Ascending aorta (tissue), 2 donors: ENCODE measurements at regions not wholly inside any gene's neighbourhood (a gene's known extent, or its start where the extent isn't known, plus 50 kb on each side); places are given as distances from the start of the nearest gene placed in this dataset.

Experiments
- DNase-seq, 2 donors: peaks; one replicate each; pipeline ENCODE4 v3.0.0-alpha.2; 2019; ENCODE audit warnings: low spot score in 2 of 2
- H3K27ac ChIP-seq, 2 donors: fragments of 200-600 bp; sonication (generic); one replicate each; pipeline ENCODE4 v1.5.1; 2016 to 2017; ENCODE audit warnings: mild to moderate bottlenecking in 1 of 2
- H3K27me3 ChIP-seq: fragments of 200-600 bp; sonication (generic); one replicate; pipeline ENCODE4 v1.5.1; 2017
- H3K36me3 ChIP-seq, 2 donors: fragments of 200-600 bp; sonication (generic); one replicate each; pipeline ENCODE4 v1.5.1; 2016
- H3K4me1 ChIP-seq, 2 donors: fragments of 200-600 bp; sonication (generic); one replicate each; pipeline ENCODE4 v1.5.1; 2016 to 2017; ENCODE audit warnings: mild to moderate bottlenecking in 1 of 2
- H3K4me3 ChIP-seq, 2 donors: fragments of 200-600 bp; sonication (generic); one replicate each; pipeline ENCODE4 v1.5.1; 2016 to 2017; ENCODE audit warnings: mild to moderate bottlenecking in 1 of 2
- H3K9me3 ChIP-seq, 2 donors: fragments of 200-600 bp; sonication (generic); one replicate each; pipeline ENCODE4 v1.5.1; 2016
- CTCF ChIP-seq, 3 experiments: fragments of 200-600 bp in 2 of 3; fragments of 450-650 bp in 1 of 3; sonication (generic) in 2 of 3; IDR thresholded peaks; one replicate each; pipeline ENCODE4 v1.5.1; 2016 to 2019; ENCODE audit warnings: antibody characterized with exemption in 3 of 3, mild to moderate bottlenecking in 1 of 3, moderate library complexity in 1 of 3
- intact Hi-C: fragments of 100-400 bp; cut with DNase I; formaldehyde crosslinking; loops from one replicate; pipeline ENCODE4 v1.15.1; 2023

DNA sequence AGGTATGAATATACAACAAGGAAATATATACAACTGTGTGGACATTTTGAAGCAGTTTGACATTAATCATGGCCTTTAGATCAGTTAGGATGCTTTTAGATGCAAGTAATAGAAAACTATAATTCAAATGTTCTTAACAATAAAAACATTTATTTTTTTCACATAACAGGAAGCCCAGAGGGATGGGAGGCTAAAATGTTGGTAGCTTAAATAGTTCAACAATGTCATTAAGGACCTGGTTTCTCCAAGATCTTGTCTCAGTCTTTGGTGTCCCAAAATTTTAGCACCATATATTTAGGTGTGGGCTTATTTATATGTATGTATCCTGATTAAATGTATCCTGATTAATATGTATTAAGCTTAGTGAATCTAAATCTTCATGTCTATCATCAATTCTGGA is 292.4 kb downstream of the NUAK1 start:
- no peak for DNase-seq
- H3K36me3 ChIP-seq, result no peaks in the 10 kb centered on the region
- no peaks in the 10 kb centered on the region for H3K27me3 ChIP-seq
- no peak overlapping the region for H3K27ac ChIP-seq
- H3K4me1 ChIP-seq, result no peaks in the 10 kb centered on the region
- H3K9me3 ChIP-seq, result no peaks in the 10 kb centered on the region
- intact Hi-C loops, result no loop called here
- TF ChIP-seq CTCF (IDR thresholded peaks at IDR 0.05), result no peak
- H3K4me3 ChIP-seq, result no peak overlapping the region

GRCh38 chr12:105847068-105847467 is 291.7 kb downstream of the NUAK1 start:
- Histone ChIP-seq H3K36me3 (no peaks in the 10 kb centered on the region), H3K4me3 (no peak overlapping the region), H3K4me1 (no peaks in the 10 kb centered on the region), H3K27ac (no peak overlapping the region), H3K9me3 (no peaks in the 10 kb centered on the region), H3K27me3 (no peaks in the 10 kb centered on the region)
- intact Hi-C loops, result no loop called here
- no peak for TF ChIP-seq CTCF (IDR thresholded peaks at IDR 0.05)
- DNase-seq, result no peak

- Histone ChIP-seq H3K36me3 (no peaks in the 10 kb centered on the region), H3K27me3 (no peaks in the 10 kb centered on the region), H3K9me3 (no peaks in the 10 kb centered on the region), H3K4me3 (no peak overlapping the region), H3K27ac (no peak overlapping the region), H3K4me1 (peaks cover 0 to 3% of the 10 kb centered on the region in 2 donors)
- DNase-seq, result no peak
- intact Hi-C loops, result no loop called here
- no peak for TF ChIP-seq CTCF (IDR thresholded peaks at IDR 0.05)
Measured at GRCh38 chr12:105848286-105848685, 290.5 kb downstream of the NUAK1 start.

- no peak for DNase-seq
- Histone ChIP-seq H3K27me3 (no peaks in the 10 kb centered on the region), H3K27ac (no peak overlapping the region), H3K4me1 (peaks cover 0 to 4% of the 10 kb centered on the region in 2 donors), H3K36me3 (no peaks in the 10 kb centered on the region), H3K4me3 (no peak overlapping the region), H3K9me3 (no peaks in the 10 kb centered on the region)
- intact Hi-C loops, result no loop called here
- TF ChIP-seq CTCF (IDR thresholded peaks at IDR 0.05), result no peak
Measured at GRCh38 chr12:105850103-105850968, 288.4 kb downstream of the NUAK1 start.

DNA sequence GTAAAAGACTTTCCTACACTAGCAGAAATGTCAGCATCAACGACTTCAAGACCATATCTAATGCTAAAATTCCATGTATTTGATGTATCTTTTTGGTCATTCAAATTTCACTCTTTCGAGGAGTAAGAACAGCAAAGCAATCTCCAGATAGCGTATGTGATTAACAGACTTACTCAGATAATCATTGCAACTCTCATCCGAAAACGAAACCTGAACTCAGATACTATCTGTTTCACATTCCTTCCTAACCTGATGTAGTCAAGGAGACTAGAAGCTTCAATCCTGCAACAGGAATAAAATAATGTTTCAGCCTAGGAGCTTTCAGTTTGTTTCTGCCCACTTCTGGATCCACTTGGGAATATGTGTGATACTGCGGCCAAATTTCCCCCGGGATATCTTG is 286.3 kb downstream of the NUAK1 start:
- peak overlapping the region; percentile 80 to 87 for H3K27ac ChIP-seq
- intact Hi-C loops, result no loop called here
- H3K4me3 ChIP-seq, result peak overlapping the region in 1 of 2 donors; percentile 50
- H3K36me3 ChIP-seq, result no peaks in the 10 kb centered on the region
- H3K27me3 ChIP-seq, result no peaks in the 10 kb centered on the region
- no peaks in the 10 kb centered on the region for H3K9me3 ChIP-seq
- no peak for DNase-seq
- TF ChIP-seq CTCF (IDR thresholded peaks at IDR 0.05), result no peak
- H3K4me1 ChIP-seq, result peaks cover 0 to 4% of the 10 kb centered on the region in 2 donors
